NCI-H2081 treated with DMSO at 0.1 percent for 48 hours (cell line): ENCODE measurements at regions not wholly inside any gene's neighbourhood (a gene's known extent, or its start where the extent isn't known, plus 50 kb on each side); places are given as distances from the start of the nearest gene placed in this dataset.
A peak's percentile ranks its signal among the peaks of the same experiment; 100 is the strongest.
"Not testable (repeated sequence)": the region's sequence is repeated elsewhere in the genome, so short reads cannot be mapped to it uniquely, and the experiment has no call there.

ENCODE experiments used
- DNase-seq: peaks from one replicate; lab custom pipeline; 2025; lab: John Stamatoyannopoulos, UW

- no peak for DNase-seq
Measured at GRCh38 chr5:164504141-164504772, 998.8 kb downstream of the MAT2B start.

GRCh38 chr5:164505791-164506190, 1000.4 kb downstream of the MAT2B start:
- no peak for DNase-seq

GRCh38 chr5:164518067-164518740, 1012.8 kb downstream of the MAT2B start:
- no peak for DNase-seq

GRCh38 chr5:164518741-164519080, 1013.3 kb downstream of the MAT2B start:
- no peak for DNase-seq

GRCh38 chr5:164532235-164532900, 1026.9 kb downstream of the MAT2B start:
- no peak for DNase-seq

- DNase-seq: not testable (repeated sequence)
Measured at GRCh38 chr5:164533426-164533825, 1028.0 kb downstream of the MAT2B start.

- DNase-seq: no peak
Measured at GRCh38 chr5:164540174-164540573, 1034.8 kb downstream of the MAT2B start.

- DNase-seq: no peak
Measured at GRCh38 chr5:164545507-164545906, 1040.1 kb downstream of the MAT2B start.

- no peak for DNase-seq
Measured at GRCh38 chr5:164553851-164554250, 1048.4 kb downstream of the MAT2B start.

- no peak for DNase-seq
Measured at GRCh38 chr5:164555809-164556208, 1050.4 kb downstream of the MAT2B start.

- no peak for DNase-seq
Measured at GRCh38 chr5:164560216-164560615, 1054.8 kb downstream of the MAT2B start.

- DNase-seq: no peak
Measured at GRCh38 chr5:164561933-164562872, 1056.8 kb downstream of the MAT2B start.

GRCh38 chr5:164563370-164563769, 1058.0 kb downstream of the MAT2B start:
- no peak for DNase-seq

- DNase-seq: no peak
Measured at GRCh38 chr5:164573397-164573796, 1068.0 kb downstream of the MAT2B start.

GRCh38 chr5:164577201-164577600, 1071.8 kb downstream of the MAT2B start:
- no peak for DNase-seq

- no peak for DNase-seq
Measured at GRCh38 chr5:164577742-164578141, 1072.3 kb downstream of the MAT2B start.

- DNase-seq: no peak
Measured at GRCh38 chr5:164578401-164578800, 1073.0 kb downstream of the MAT2B start.

GRCh38 chr5:164578911-164579310, 1073.5 kb downstream of the MAT2B start:
- no peak for DNase-seq

GRCh38 chr5:164580155-164580554, 1074.7 kb downstream of the MAT2B start:
- DNase-seq: no peak

GRCh38 chr5:164581889-164582288, 1076.5 kb downstream of the MAT2B start:
- DNase-seq: peak; percentile 24

- DNase-seq: no peak
Measured at GRCh38 chr5:164593982-164594381, 1088.6 kb downstream of the MAT2B start.

GRCh38 chr5:164597293-164597900, 1092.0 kb downstream of the MAT2B start:
- DNase-seq: no peak
